GM23338 (cell line): ENCODE measurements at regions not wholly inside any gene's neighbourhood (a gene's known extent, or its start where the extent isn't known, plus 50 kb on each side); places are given as distances from the start of the nearest gene placed in this dataset.

Source experiments
- ATAC-seq: fragments of 200-7000 bp; cut with Tn5 transposase; 3 replicates; pipeline ENCODE4 v1.9.1; 2020
- DNase-seq: peaks from one replicate; pipeline ENCODE4 v3.0.0-alpha.2; 2015; ENCODE audit warnings: low spot score
- H2AFZ ChIP-seq: fragments of 200-600 bp; sonication (generic); 2 replicates; pipeline ENCODE4 v1.8.0; 2016; ENCODE audit warnings: antibody characterized with exemption, mild to moderate bottlenecking, moderate library complexity
- H3F3A ChIP-seq: fragments of 200-600 bp; sonication (generic); replicated peaks from 2 replicates; pipeline ENCODE4 v1.8.0; 2017; ENCODE audit warnings: antibody characterized with exemption, mixed run types, low read depth
- H3K27ac ChIP-seq: fragments of 200-600 bp; sonication (generic); 2 replicates; pipeline ENCODE4 v1.6.1; 2016; ENCODE audit warnings: low read depth
- H3K27me3 ChIP-seq: fragments of 200-600 bp; sonication (generic); 2 replicates; pipeline ENCODE4 v1.8.0; 2016; ENCODE audit warnings: mild to moderate bottlenecking, mixed run types, moderate library complexity; ENCODE audit not compliant: insufficient read depth
- H3K36me3 ChIP-seq: fragments of 200-600 bp; sonication (generic); 2 replicates; pipeline ENCODE4 v1.8.0; 2016; ENCODE audit warnings: mild to moderate bottlenecking; ENCODE audit not compliant: insufficient read depth
- H3K4me1 ChIP-seq: fragments of 200-600 bp; sonication (generic); 2 replicates; pipeline ENCODE4 v1.8.0; 2016; ENCODE audit warnings: mild to moderate bottlenecking, moderate library complexity; ENCODE audit not compliant: insufficient read depth
- H3K4me2 ChIP-seq: fragments of 200-600 bp; sonication (generic); 2 replicates; pipeline ENCODE4 v1.7.1; 2017; ENCODE audit warnings: mixed run types
- H3K4me3 ChIP-seq: fragments of 200-600 bp; sonication (generic); 2 replicates; pipeline ENCODE4 v1.6.1; 2016; ENCODE audit warnings: mixed run types
- H3K79me2 ChIP-seq: fragments of 200-600 bp; sonication (generic); replicated peaks from 2 replicates; pipeline ENCODE4 v1.8.0; 2017; ENCODE audit warnings: mild to moderate bottlenecking; ENCODE audit not compliant: insufficient read depth
- H3K9me2 ChIP-seq: fragments of 200-600 bp; sonication (generic); 2 replicates; pipeline ENCODE4 v1.8.0; 2017; ENCODE audit not compliant: insufficient read depth
- H4K20me1 ChIP-seq: fragments of 200-600 bp; sonication (generic); replicated peaks from 2 replicates; pipeline ENCODE4 v1.8.0; 2017; ENCODE audit warnings: mild to moderate bottlenecking; ENCODE audit not compliant: insufficient read depth
- H3K27ac Mint-ChIP-seq: 2 replicates; pipeline ENCODE4 v1.8.0; 2020; ENCODE audit warnings: inconsistent platforms, mild to moderate bottlenecking, moderate library complexity, mixed read lengths
- H3K27me3 Mint-ChIP-seq: 3 replicates; pipeline ENCODE4 v1.8.0; 2022; ENCODE audit warnings: low read depth, mild to moderate bottlenecking, moderate library complexity, mixed read lengths, inconsistent platforms; ENCODE audit not compliant: insufficient read depth, poor library complexity
- H3K36me3 Mint-ChIP-seq: 3 replicates; pipeline ENCODE4 v1.8.0; 2021; ENCODE audit warnings: low read depth, mild to moderate bottlenecking, inconsistent platforms, moderate library complexity, mixed read lengths
- H3K4me1 Mint-ChIP-seq: 3 replicates; pipeline ENCODE4 v1.8.0; 2020; ENCODE audit warnings: mild to moderate bottlenecking, inconsistent platforms, mixed read lengths
- H3K4me3 Mint-ChIP-seq: 3 replicates; pipeline ENCODE4 v1.8.0; 2021; ENCODE audit warnings: moderate library complexity, mild to moderate bottlenecking, inconsistent platforms, mixed read lengths
- H3K9me3 Mint-ChIP-seq: 3 replicates; pipeline ENCODE4 v1.8.0; 2020; ENCODE audit warnings: moderate library complexity, mild to moderate bottlenecking, inconsistent platforms, mixed read lengths
- CREB1 ChIP-seq: fragments of 250-450 bp; sonication (Bioruptor Pico); IDR thresholded peaks from 2 replicates; pipeline ENCODE4 v1.5.0; 2020; ENCODE audit warnings: low read depth, mild to moderate bottlenecking, moderate library complexity
- CTCF ChIP-seq, 2 experiments: fragments of 200-600 bp in 1 of 2; sonication (generic) in 1 of 2; conservative IDR thresholded peaks; 2 replicates each; pipeline versions ENCODE4 v1.5.1 to v1.6.1; 2016 to 2017; ENCODE audit warnings: antibody characterized with exemption in 2 of 2, low read depth in 2 of 2, mild to moderate bottlenecking in 2 of 2, moderate library complexity in 1 of 2
- ETS1 ChIP-seq: IDR thresholded peaks from 2 replicates; pipeline ENCODE4 v1.6.1; 2016; ENCODE audit warnings: antibody characterized with exemption
- EZH2 ChIP-seq: fragments of 200-600 bp; sonication (generic); IDR thresholded peaks from one replicate; pipeline ENCODE4 v1.8.0; 2017; ENCODE audit warnings: antibody characterized with exemption, mild to moderate bottlenecking, low read depth; ENCODE audit not compliant: unreplicated experiment
- NANOG ChIP-seq: IDR thresholded peaks from 2 replicates; pipeline ENCODE4 v1.6.1; 2016; ENCODE audit warnings: antibody characterized with exemption, borderline replicate concordance
- POLR2AphosphoS5 ChIP-seq: IDR thresholded peaks from 2 replicates; pipeline ENCODE4 v1.6.1; 2016; ENCODE audit warnings: antibody characterized with exemption, low read depth
- REST ChIP-seq: IDR thresholded peaks from one replicate; pipeline ENCODE4 v1.6.1; 2018; ENCODE audit warnings: antibody characterized with exemption; ENCODE audit not compliant: unreplicated experiment
- STAT1 ChIP-seq: IDR thresholded peaks from one replicate; pipeline ENCODE4 v1.6.1; 2016; ENCODE audit warnings: antibody characterized with exemption; ENCODE audit not compliant: unreplicated experiment
- ZNF114 ChIP-seq: fragments of 250-450 bp; sonication (Bioruptor Pico); IDR thresholded peaks from 2 replicates; pipeline ENCODE4 v1.5.0; 2020; ENCODE audit warnings: mild to moderate bottlenecking, moderate library complexity
- ZNF331 ChIP-seq: fragments of 250-450 bp; sonication (Bioruptor Pico); IDR thresholded peaks from 2 replicates; pipeline ENCODE4 v1.5.0; 2020; ENCODE audit warnings: low read depth, mild to moderate bottlenecking, moderate library complexity

- no peak for TF ChIP-seq CREB1 (CRISPR knock-in tag)
- TF ChIP-seq ZNF331 (CRISPR knock-in tag) = no peak
- TF ChIP-seq ETS1 = no peak
Measured at GRCh38 chr1:60751306-60751705, 331.1 kb upstream of the NFIA start (continued).

- H3K27ac Mint-ChIP-seq = no peak overlapping the region
- H3F3A ChIP-seq = no peaks in the 10 kb centered on the region
Measured at GRCh38 chr1:60747353-60747752, 335.0 kb upstream of the NFIA start.

More at GRCh38 chr1:60747353-60747752, 335.0 kb upstream of the NFIA start:
- Histone ChIP-seq H3K4me2 (no peak overlapping the region), H3K9me2 (peaks cover 4% of the 10 kb centered on the region; the same call in 1 of the 2 replicates), H4K20me1 (no peaks in the 10 kb centered on the region), H3K4me3 (no peak overlapping the region), H2AFZ (no peak overlapping the region), H3K36me3 (no peaks in the 10 kb centered on the region), H3K27ac (no peak overlapping the region), H3K27me3 (no peaks in the 10 kb centered on the region), H3K4me1 (no peaks in the 10 kb centered on the region), H3K79me2 (no peaks in the 10 kb centered on the region)
- H3K4me3 Mint-ChIP-seq = no peak overlapping the region
- DNase-seq (no peak), ATAC-seq (no peak)
- H3K27me3 Mint-ChIP-seq = no peaks in the 10 kb centered on the region
- no peaks in the 10 kb centered on the region for H3K4me1 Mint-ChIP-seq
- TF ChIP-seq CREB1 (CRISPR knock-in tag) = no peak
- TF ChIP-seq POLR2AphosphoS5 = no peak
- no peak for TF ChIP-seq ZNF331 (CRISPR knock-in tag)
- TF ChIP-seq REST = no peak
- TF ChIP-seq NANOG = no peak
- no peak for TF ChIP-seq ETS1
- TF ChIP-seq ZNF114 (CRISPR knock-in tag) = no peak
- no peak for TF ChIP-seq EZH2
- TF ChIP-seq STAT1 = no peak
- TF ChIP-seq CTCF (conservative IDR thresholded peaks at IDR 0.05; ENCODE audit: low read depth in 2 of 2) = no peak
- H3K36me3 Mint-ChIP-seq = no peaks in the 10 kb centered on the region
- H3K9me3 Mint-ChIP-seq = no peaks in the 10 kb centered on the region
